OCI-LY3 (cell line): ENCODE measurements at regions not wholly inside any gene's neighbourhood (a gene's known extent, or its start where the extent isn't known, plus 50 kb on each side); places are given as distances from the start of the nearest gene placed in this dataset.

Source experiments
- H2AFZ ChIP-seq: fragments of 200-600, 300-600 bp; shearing (Covaris generic); 2 replicates; pipeline ENCODE4 v1.6.0; 2014; ENCODE audit warnings: antibody characterized with exemption, low read depth, low read length
- H3K27ac ChIP-seq: fragments of 200-600, 300-600 bp; sonication (generic); 2 replicates; pipeline ENCODE4 v1.5.1; 2014; ENCODE audit warnings: mild to moderate bottlenecking, low read length, moderate library complexity, mixed read lengths
- H3K27me3 ChIP-seq: fragments of 200-600, 300-600 bp; sonication (generic); 2 replicates; pipeline ENCODE4 v1.6.1; 2014; ENCODE audit warnings: low read depth, low read length, mixed read lengths
- H3K36me3 ChIP-seq: fragments of 200-600, 300-600 bp; sonication (generic); replicated peaks from 2 replicates; pipeline ENCODE3; 2014; ENCODE audit warnings: low read depth, low read length, mixed read lengths
- H3K4me1 ChIP-seq: fragments of 300-600, 200-600 bp; sonication (generic); 2 replicates; pipeline ENCODE4 v1.6.1; 2014; ENCODE audit warnings: low read length, mixed read lengths
- H3K4me2 ChIP-seq: fragments of 200-600, 300-600 bp; sonication (generic); 2 replicates; pipeline ENCODE4 v1.6.1; 2014; ENCODE audit warnings: low read length, mixed read lengths
- H3K4me3 ChIP-seq: fragments of 300-600, 200-600 bp; sonication (generic); 2 replicates; pipeline ENCODE4 v1.5.1; 2014; ENCODE audit warnings: antibody characterized with exemption, mild to moderate bottlenecking, low read length, moderate library complexity
- H3K79me2 ChIP-seq: fragments of 300-600, 200-600 bp; shearing (Covaris generic); 2 replicates; pipeline ENCODE4 v1.6.1; 2014; ENCODE audit warnings: mild to moderate bottlenecking, low read length, mixed read lengths
- H3K9ac ChIP-seq: fragments of 300-600, 200-600 bp; shearing (Covaris generic); 2 replicates; pipeline ENCODE4 v1.6.0; 2014; ENCODE audit warnings: mild to moderate bottlenecking, low read length, moderate library complexity
- H3K9me3 ChIP-seq: fragments of 200-600, 300-600 bp; shearing (Covaris generic); 2 replicates; pipeline ENCODE4 v1.6.1; 2014; ENCODE audit warnings: low read length, mixed read lengths; ENCODE audit not compliant: insufficient read depth
- H4K20me1 ChIP-seq: fragments of 200-600, 300-600 bp; sonication (generic); 2 replicates; pipeline ENCODE4 v1.6.1; 2016; ENCODE audit warnings: low read length, mixed read lengths; ENCODE audit not compliant: insufficient read depth
- CTCF ChIP-seq: fragments of 200-600, 300-600 bp; sonication (generic); IDR thresholded peaks from 2 replicates; pipeline ENCODE4 v1.5.1; 2014; ENCODE audit warnings: antibody characterized with exemption, low read length, low read depth
- EZH2phosphoT487 ChIP-seq: fragments of 200-600 bp; shearing (Covaris generic); IDR thresholded peaks from 2 replicates; pipeline ENCODE4 v1.6.1; 2018; ENCODE audit warnings: antibody characterized with exemption, mixed run types, low read depth

- Histone ChIP-seq H3K27ac (no peak overlapping the region), H3K36me3 (no peaks in the 10 kb centered on the region), H3K9ac (no peak overlapping the region), H3K4me3 (no peak overlapping the region), H4K20me1 (no peaks in the 10 kb centered on the region), H2AFZ (no peak overlapping the region), H3K4me2 (no peak overlapping the region), H3K79me2 (no peaks in the 10 kb centered on the region), H3K27me3 (no peaks in the 10 kb centered on the region), H3K4me1 (no peaks in the 10 kb centered on the region), H3K9me3 (no peaks in the 10 kb centered on the region)
- TF ChIP-seq EZH2phosphoT487 = no peak
- TF ChIP-seq CTCF = no peak
Observed at GRCh38 chr3:7813365-7813764, 688.3 kb upstream of the LMCD1 start.

- TF ChIP-seq EZH2phosphoT487 (no peak), CTCF (no peak)
- Histone ChIP-seq H2AFZ (no peak overlapping the region), H3K9me3 (0 out of 2 replicates have a peak, but pooled peaks cover 4% of the 10 kb centered on the region), H3K27me3 (no peaks in the 10 kb centered on the region), H3K4me3 (no peak overlapping the region), H3K4me1 (no peaks in the 10 kb centered on the region), H3K9ac (no peak overlapping the region), H4K20me1 (no peaks in the 10 kb centered on the region), H3K36me3 (no peaks in the 10 kb centered on the region), H3K27ac (no peak overlapping the region), H3K79me2 (no peaks in the 10 kb centered on the region), H3K4me2 (no peak overlapping the region)
Observed at GRCh38 chr3:7817239-7817638, 684.4 kb upstream of the LMCD1 start.

- no peak overlapping the region for H3K4me3 ChIP-seq
- no peak for TF ChIP-seq CTCF
- H4K20me1 ChIP-seq = no peaks in the 10 kb centered on the region
- H3K9ac ChIP-seq = no peak overlapping the region
- H3K9me3 ChIP-seq = peaks cover 22% of the 10 kb centered on the region
- H3K27me3 ChIP-seq = no peaks in the 10 kb centered on the region
- H3K36me3 ChIP-seq = peaks cover 6% of the 10 kb centered on the region
- no peak overlapping the region for H3K27ac ChIP-seq
- no peaks in the 10 kb centered on the region for H3K4me1 ChIP-seq
- H2AFZ ChIP-seq = no peak overlapping the region
- H3K4me2 ChIP-seq = no peak overlapping the region
- H3K79me2 ChIP-seq = no peaks in the 10 kb centered on the region
Observed at GRCh38 chr3:7820969-7821368, 680.7 kb upstream of the LMCD1 start.

DNA sequence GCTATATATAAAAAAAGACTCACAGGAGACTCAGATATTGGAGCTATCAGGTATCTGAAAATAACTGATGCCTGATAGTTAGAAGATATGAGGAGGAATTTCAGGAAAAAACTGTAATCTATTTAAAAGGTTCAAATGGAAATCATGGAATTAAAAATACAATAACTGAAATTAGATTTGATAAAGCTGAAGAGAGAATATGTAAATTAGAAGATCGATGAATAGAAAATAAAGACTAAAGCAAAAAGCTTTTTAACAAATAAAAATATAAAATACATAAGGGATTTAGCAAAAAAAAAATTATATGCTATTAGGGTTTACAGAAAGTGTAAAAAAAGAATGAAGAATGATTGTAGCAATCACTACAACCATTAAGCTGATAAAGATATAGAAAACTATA, 679.8 kb upstream of the LMCD1 start:
- no peak overlapping the region for H3K4me3 ChIP-seq
- peaks cover 6% of the 10 kb centered on the region for H3K36me3 ChIP-seq
- H3K9ac ChIP-seq = no peak overlapping the region
- no peak overlapping the region for H2AFZ ChIP-seq
- no peaks in the 10 kb centered on the region for H3K27me3 ChIP-seq
- no peaks in the 10 kb centered on the region for H3K79me2 ChIP-seq
- H3K27ac ChIP-seq = no peak overlapping the region
- H3K4me1 ChIP-seq = no peaks in the 10 kb centered on the region
- TF ChIP-seq EZH2phosphoT487 (no peak), CTCF (no peak)
- peaks cover 22% of the 10 kb centered on the region for H3K9me3 ChIP-seq
- H4K20me1 ChIP-seq = no peaks in the 10 kb centered on the region
- no peak overlapping the region for H3K4me2 ChIP-seq
